ENCODE measurements at regions not wholly inside any gene's neighbourhood (a gene's known extent, or its start where the extent isn't known, plus 50 kb on each side); places are given as distances from the start of the nearest gene placed in this dataset.
"Not testable (repeated sequence)": the region's sequence is repeated elsewhere in the genome, so short reads cannot be mapped to it uniquely, and the experiment has no call there.

DNA sequence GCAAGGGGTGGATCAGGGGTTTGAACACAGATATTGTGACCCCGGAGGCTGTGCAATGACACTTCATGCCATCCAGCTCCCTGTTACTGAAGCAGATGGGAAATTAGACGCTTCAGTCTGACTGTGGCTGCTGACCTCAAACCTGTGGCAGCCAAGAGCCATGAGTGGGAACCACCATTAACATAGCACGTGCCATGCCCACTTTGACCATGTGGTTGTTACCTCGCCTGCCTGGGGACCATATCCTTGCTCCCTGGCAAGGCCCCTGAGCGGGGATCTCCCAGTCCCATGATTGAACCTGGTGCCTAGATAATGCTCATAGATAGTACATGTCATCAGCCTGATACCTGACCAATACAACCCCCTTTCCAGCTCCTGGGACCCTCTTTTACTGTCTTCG, 68.9 kb downstream of the CYP26B1 start:
- Histone ChIP-seq H3K27ac (replicated peaks) (no peak overlapping the region), H3K4me3 (replicated peaks; ENCODE audit: insufficient read depth, low read length) (no peak overlapping the region), H3K27me3 (ENCODE audit: insufficient read depth, poor library complexity, severe bottlenecking) (no peaks in the 10 kb centered on the region)
- TF ChIP-seq SPI1 (IDR thresholded peaks at IDR 0.05; ENCODE audit: borderline replicate concordance, low read depth), result no peak
- no peak for DNase-seq (ENCODE audit: low read depth in 1 of 2, low spot score in 1 of 2)

DNA sequence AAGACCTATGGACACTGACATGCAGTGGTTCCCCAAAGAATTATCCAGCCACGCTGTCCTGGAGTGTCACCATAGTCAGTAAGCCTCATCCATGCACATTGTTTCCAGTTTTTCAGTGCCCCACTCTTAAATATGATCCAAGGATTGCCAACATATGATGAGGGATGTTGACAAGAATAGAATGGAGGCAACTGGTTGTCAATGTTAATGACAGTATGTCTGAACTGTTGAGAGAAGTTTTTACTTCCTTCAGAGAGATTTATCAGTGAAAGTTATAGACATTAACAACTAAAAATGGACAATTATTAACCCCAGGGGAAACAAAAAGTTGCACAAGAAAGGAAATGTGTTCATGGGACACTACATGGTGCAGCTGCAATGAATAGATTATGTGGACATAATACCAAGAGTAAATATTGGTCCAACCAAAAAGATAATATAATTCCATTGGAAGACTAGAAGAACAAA, 69.9 kb downstream of the CYP26B1 start:
- Histone ChIP-seq H3K4me3 (replicated peaks; ENCODE audit: insufficient read depth, low read length) (no peak overlapping the region), H3K27ac (replicated peaks) (no peak overlapping the region), H3K27me3 (ENCODE audit: insufficient read depth, poor library complexity, severe bottlenecking) (no peaks in the 10 kb centered on the region)
- no peak for DNase-seq (ENCODE audit: low read depth in 1 of 2, low spot score in 1 of 2)
- TF ChIP-seq, protein P1, sequence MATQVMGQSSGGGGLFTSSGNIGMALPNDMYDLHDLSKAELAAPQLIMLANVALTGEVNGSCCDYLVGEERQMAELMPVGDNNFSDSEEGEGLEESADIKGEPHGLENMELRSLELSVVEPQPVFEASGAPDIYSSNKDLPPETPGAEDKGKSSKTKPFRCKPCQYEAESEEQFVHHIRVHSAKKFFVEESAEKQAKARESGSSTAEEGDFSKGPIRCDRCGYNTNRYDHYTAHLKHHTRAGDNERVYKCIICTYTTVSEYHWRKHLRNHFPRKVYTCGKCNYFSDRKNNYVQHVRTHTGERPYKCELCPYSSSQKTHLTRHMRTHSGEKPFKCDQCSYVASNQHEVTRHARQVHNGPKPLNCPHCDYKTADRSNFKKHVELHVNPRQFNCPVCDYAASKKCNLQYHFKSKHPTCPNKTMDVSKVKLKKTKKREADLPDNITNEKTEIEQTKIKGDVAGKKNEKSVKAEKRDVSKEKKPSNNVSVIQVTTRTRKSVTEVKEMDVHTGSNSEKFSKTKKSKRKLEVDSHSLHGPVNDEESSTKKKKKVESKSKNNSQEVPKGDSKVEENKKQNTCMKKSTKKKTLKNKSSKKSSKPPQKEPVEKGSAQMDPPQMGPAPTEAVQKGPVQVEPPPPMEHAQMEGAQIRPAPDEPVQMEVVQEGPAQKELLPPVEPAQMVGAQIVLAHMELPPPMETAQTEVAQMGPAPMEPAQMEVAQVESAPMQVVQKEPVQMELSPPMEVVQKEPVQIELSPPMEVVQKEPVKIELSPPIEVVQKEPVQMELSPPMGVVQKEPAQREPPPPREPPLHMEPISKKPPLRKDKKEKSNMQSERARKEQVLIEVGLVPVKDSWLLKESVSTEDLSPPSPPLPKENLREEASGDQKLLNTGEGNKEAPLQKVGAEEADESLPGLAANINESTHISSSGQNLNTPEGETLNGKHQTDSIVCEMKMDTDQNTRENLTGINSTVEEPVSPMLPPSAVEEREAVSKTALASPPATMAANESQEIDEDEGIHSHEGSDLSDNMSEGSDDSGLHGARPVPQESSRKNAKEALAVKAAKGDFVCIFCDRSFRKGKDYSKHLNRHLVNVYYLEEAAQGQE (IDR thresholded peaks at IDR 0.05; ENCODE audit: insufficient replicate concordance, low read depth), result no peak
- TF ChIP-seq SPI1 (IDR thresholded peaks at IDR 0.05; ENCODE audit: borderline replicate concordance, low read depth) (no peak), POLR2AphosphoS5 (IDR thresholded peaks at IDR 0.05; ENCODE audit: low read depth) (no peak), GABPA (IDR thresholded peaks at IDR 0.05; ENCODE audit: low read depth) (no peak)
- TF ChIP-seq, protein P2, sequence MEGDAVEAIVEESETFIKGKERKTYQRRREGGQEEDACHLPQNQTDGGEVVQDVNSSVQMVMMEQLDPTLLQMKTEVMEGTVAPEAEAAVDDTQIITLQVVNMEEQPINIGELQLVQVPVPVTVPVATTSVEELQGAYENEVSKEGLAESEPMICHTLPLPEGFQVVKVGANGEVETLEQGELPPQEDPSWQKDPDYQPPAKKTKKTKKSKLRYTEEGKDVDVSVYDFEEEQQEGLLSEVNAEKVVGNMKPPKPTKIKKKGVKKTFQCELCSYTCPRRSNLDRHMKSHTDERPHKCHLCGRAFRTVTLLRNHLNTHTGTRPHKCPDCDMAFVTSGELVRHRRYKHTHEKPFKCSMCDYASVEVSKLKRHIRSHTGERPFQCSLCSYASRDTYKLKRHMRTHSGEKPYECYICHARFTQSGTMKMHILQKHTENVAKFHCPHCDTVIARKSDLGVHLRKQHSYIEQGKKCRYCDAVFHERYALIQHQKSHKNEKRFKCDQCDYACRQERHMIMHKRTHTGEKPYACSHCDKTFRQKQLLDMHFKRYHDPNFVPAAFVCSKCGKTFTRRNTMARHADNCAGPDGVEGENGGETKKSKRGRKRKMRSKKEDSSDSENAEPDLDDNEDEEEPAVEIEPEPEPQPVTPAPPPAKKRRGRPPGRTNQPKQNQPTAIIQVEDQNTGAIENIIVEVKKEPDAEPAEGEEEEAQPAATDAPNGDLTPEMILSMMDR (IDR thresholded peaks at IDR 0.05; ENCODE audit: insufficient read depth, low read length), result no peak

DNA sequence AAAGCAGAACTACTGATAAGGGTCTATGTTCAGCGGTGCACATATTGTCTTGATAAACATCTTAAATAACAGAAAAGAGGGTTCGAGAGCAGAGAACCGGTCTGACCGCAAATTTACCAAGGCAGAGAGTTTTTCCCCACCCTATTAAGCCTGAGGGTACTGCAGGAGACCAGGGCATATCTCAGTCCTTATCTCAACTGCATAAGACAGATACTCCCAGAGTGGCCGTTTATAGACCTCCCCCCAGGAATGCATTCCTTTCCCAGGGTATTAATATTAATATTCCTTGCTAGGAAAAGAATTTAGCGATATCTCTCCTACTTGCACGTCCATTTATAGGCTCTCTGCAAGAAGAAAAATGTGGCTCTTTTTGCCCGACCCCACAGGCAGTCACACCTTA, 74.3 kb downstream of the CYP26B1 start:
- H3K27ac ChIP-seq (replicated peaks); DNase-seq (ENCODE audit: low read depth in 1 of 2, low spot score in 1 of 2); H3K4me3 ChIP-seq (replicated peaks; ENCODE audit: insufficient read depth, low read length); H3K27me3 ChIP-seq (ENCODE audit: insufficient read depth, poor library complexity, severe bottlenecking): not testable (repeated sequence)

DNA sequence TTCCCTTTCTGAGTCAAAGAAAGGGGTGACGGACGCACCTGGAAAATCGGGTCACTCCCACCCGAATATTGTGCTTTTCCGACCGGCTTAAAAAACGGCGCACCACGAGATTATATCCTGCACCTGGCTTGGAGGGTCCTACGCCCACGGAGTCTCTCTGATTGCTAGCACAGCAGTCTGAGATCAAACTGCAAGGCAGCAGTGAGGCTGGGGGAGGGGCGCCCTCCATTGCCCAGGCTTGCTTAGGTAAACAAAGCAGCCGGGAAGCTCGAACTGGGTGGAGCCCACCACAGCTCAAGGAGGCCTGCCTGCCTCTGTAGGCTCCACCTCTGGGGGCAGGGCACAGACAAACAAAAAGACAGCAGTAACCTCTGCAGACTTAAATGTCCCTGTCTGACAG, 83.5 kb downstream of the CYP26B1 start:
- not testable (repeated sequence) for H3K4me3 ChIP-seq (replicated peaks; ENCODE audit: insufficient read depth, low read length); H3K27ac ChIP-seq (replicated peaks); H3K27me3 ChIP-seq (ENCODE audit: insufficient read depth, poor library complexity, severe bottlenecking); DNase-seq (ENCODE audit: low read depth in 1 of 2, low spot score in 1 of 2)

DNA sequence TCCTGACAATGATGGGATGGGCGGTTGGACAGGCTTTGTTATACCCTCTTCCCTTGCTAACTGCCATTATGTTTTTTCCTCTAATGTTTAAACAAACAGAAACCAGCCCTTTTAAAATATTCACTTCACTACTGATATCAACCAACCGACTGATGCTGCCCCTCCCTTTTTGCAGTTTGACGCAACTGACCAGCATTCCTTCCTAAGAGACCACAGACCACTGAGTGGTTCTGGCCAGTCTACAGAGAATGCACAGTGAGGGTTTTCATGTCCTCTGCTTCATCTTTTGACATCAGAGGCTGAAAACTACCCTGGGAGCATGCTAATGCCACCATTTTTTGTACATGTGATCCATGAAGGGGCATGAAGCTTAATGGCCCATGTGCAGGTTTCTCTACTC, 85.3 kb downstream of the CYP26B1 start:
- Histone ChIP-seq H3K4me3 (replicated peaks; ENCODE audit: insufficient read depth, low read length) (no peak overlapping the region), H3K27ac (replicated peaks) (no peak overlapping the region), H3K27me3 (ENCODE audit: insufficient read depth, poor library complexity, severe bottlenecking) (peaks cover 7% of the 10 kb centered on the region)
- no peak for DNase-seq (ENCODE audit: low read depth in 1 of 2, low spot score in 1 of 2)
- TF ChIP-seq GABPA (IDR thresholded peaks at IDR 0.05; ENCODE audit: low read depth), result no peak
- TF ChIP-seq, protein P1 (IDR thresholded peaks at IDR 0.05; ENCODE audit: insufficient replicate concordance, low read depth), result no peak
- no peak for TF ChIP-seq POLR2AphosphoS5 (IDR thresholded peaks at IDR 0.05; ENCODE audit: low read depth)
- TF ChIP-seq, protein P2 (IDR thresholded peaks at IDR 0.05; ENCODE audit: insufficient read depth, low read length), result no peak
- no peak for TF ChIP-seq SPI1 (IDR thresholded peaks at IDR 0.05; ENCODE audit: borderline replicate concordance, low read depth)

Data from HL-60 (cell line).